SU-DHL-6 (cell line): ENCODE measurements at regions not wholly inside any gene's neighbourhood (a gene's known extent, or its start where the extent isn't known, plus 50 kb on each side); places are given as distances from the start of the nearest gene placed in this dataset.

Source experiments
- H2AFZ ChIP-seq: fragments of 200-600 bp; sonication (generic); 2 replicates; pipeline ENCODE4 v1.6.1; 2014; ENCODE audit warnings: low read depth, mild to moderate bottlenecking, moderate library complexity, mixed read lengths, antibody characterized with exemption, low read length; ENCODE audit not compliant: severe bottlenecking
- H3F3A ChIP-seq: fragments of 200-600 bp; shearing (Covaris generic); 2 replicates; pipeline ENCODE4 v1.6.0; 2016; ENCODE audit warnings: antibody characterized with exemption, mild to moderate bottlenecking; ENCODE audit not compliant: insufficient read depth
- H3K27ac ChIP-seq: fragments of 200-600 bp; sonication (generic); 2 replicates; pipeline ENCODE4 v1.5.1; 2016; ENCODE audit warnings: low read depth, mild to moderate bottlenecking, low read length, moderate library complexity, mixed read lengths
- H3K27me3 ChIP-seq: fragments of 200-600 bp; sonication (generic), shearing (Covaris generic); 2 replicates; pipeline ENCODE4 v1.6.0; 2014; ENCODE audit warnings: mild to moderate bottlenecking, low read length
- H3K36me3 ChIP-seq: fragments of 200-600 bp; sonication (generic); 2 replicates; pipeline ENCODE4 v1.6.1; 2014; ENCODE audit warnings: mild to moderate bottlenecking, low read length, mixed read lengths
- H3K4me2 ChIP-seq: fragments of 300-600, 200-600 bp; shearing (Covaris generic), sonication (generic); 2 replicates; pipeline ENCODE4 v1.6.0; 2014; ENCODE audit warnings: low read length, low read depth, mild to moderate bottlenecking; ENCODE audit not compliant: poor library complexity, severe bottlenecking
- H3K4me3 ChIP-seq: fragments of 200-600 bp; sonication (generic); 2 replicates; pipeline ENCODE4 v1.5.1; 2014; ENCODE audit warnings: antibody characterized with exemption, low read length, mild to moderate bottlenecking, mixed read lengths; ENCODE audit not compliant: insufficient read depth, poor library complexity, severe bottlenecking
- H3K79me2 ChIP-seq: fragments of 200-600 bp; sonication (generic); 2 replicates; pipeline ENCODE4 v1.6.1; 2014; ENCODE audit warnings: mild to moderate bottlenecking, low read length, moderate library complexity; ENCODE audit not compliant: insufficient read depth
- H3K9ac ChIP-seq: fragments of 200-600 bp; sonication (generic); 2 replicates; pipeline ENCODE4 v1.7.0; 2014; ENCODE audit warnings: mild to moderate bottlenecking, low read length
- H3K9me2 ChIP-seq: fragments of 200-600 bp; sonication (generic); replicated peaks from 2 replicates; pipeline ENCODE4 v1.6.1; 2014; ENCODE audit warnings: low read length; ENCODE audit not compliant: insufficient read depth
- H3K9me3 ChIP-seq: fragments of 200-600 bp; sonication (generic); 2 replicates; pipeline ENCODE4 v1.6.1; 2014; ENCODE audit warnings: low read length, mixed read lengths; ENCODE audit not compliant: insufficient read depth
- H4K20me1 ChIP-seq: fragments of 200-600 bp; sonication (generic); 2 replicates; pipeline ENCODE4 v1.6.1; 2014; ENCODE audit warnings: low read depth, mild to moderate bottlenecking, antibody characterized with exemption, low read length, moderate library complexity, mixed read lengths
- CTCF ChIP-seq: fragments of 200-600 bp; sonication (generic); IDR thresholded peaks from one replicate; pipeline ENCODE4 v1.5.1; 2017; ENCODE audit warnings: antibody characterized with exemption, mild to moderate bottlenecking, low read length, moderate library complexity; ENCODE audit not compliant: insufficient read depth, poor library complexity, severe bottlenecking
- EZH2phosphoT487 ChIP-seq: fragments of 200-600 bp; sonication (generic), shearing (Covaris generic); conservative IDR thresholded peaks from 2 replicates; pipeline ENCODE4 v1.6.1; 2018; ENCODE audit warnings: mild to moderate bottlenecking, antibody characterized with exemption, low read length, moderate library complexity, mixed read lengths

GRCh38 chr6:23414051-23414445 lies 712.0 kb upstream of the NRSN1 start:
- Histone ChIP-seq H3K27ac (no peak overlapping the region), H3K4me3 (no peak overlapping the region), H4K20me1 (no peaks in the 10 kb centered on the region), H3K9ac (no peak overlapping the region), H3F3A (no peaks in the 10 kb centered on the region), H3K36me3 (no peaks in the 10 kb centered on the region), H3K4me2 (no peak overlapping the region), H3K79me2 (no peaks in the 10 kb centered on the region), H2AFZ (no peak overlapping the region), H3K9me2 (no peaks in the 10 kb centered on the region), H3K9me3 (no peaks in the 10 kb centered on the region), H3K27me3 (no peaks in the 10 kb centered on the region)
- TF ChIP-seq EZH2phosphoT487, result no peak
- peak; percentile 18 for TF ChIP-seq CTCF

DNA sequence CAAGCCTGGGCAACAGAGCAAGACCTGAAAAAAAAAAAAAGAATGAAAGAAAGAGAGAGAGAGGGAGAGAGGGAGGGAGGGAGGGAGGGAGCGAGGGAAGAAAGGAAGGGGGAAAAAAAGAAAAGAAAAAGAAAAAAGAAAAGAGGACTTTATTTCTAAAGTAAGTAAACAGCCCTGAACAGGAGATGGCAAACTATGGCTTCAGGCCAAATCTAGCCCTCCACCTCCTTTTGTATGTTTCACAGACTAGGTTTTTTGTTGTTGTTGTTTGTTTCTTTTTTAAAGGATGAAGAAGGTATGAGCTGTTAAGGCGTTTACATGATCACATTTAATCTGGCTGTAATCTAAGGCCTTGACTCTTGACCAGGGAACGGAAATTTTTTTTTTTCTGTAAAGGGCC lies 711.1 kb upstream of the NRSN1 start:
- no peak overlapping the region for H2AFZ ChIP-seq
- no peak overlapping the region for H3K4me2 ChIP-seq
- no peak overlapping the region for H3K4me3 ChIP-seq
- no peak overlapping the region for H3K9ac ChIP-seq
- H3K9me3 ChIP-seq, result no peaks in the 10 kb centered on the region
- no peak for TF ChIP-seq EZH2phosphoT487
- no peaks in the 10 kb centered on the region for H3K79me2 ChIP-seq
- H3K27ac ChIP-seq, result no peak overlapping the region
- no peaks in the 10 kb centered on the region for H3K27me3 ChIP-seq
- H3K36me3 ChIP-seq, result no peaks in the 10 kb centered on the region
- H4K20me1 ChIP-seq, result no peaks in the 10 kb centered on the region
- no peaks in the 10 kb centered on the region for H3F3A ChIP-seq
- H3K9me2 ChIP-seq, result no peaks in the 10 kb centered on the region

GRCh38 chr6:23415819-23416427 lies 710.1 kb upstream of the NRSN1 start:
- TF ChIP-seq CTCF, result no peak
- TF ChIP-seq EZH2phosphoT487, result no peak
- Histone ChIP-seq H3K9me3 (no peaks in the 10 kb centered on the region), H3K4me2 (no peak overlapping the region), H3K79me2 (no peaks in the 10 kb centered on the region), H4K20me1 (no peaks in the 10 kb centered on the region), H3K9me2 (no peaks in the 10 kb centered on the region), H3K9ac (no peak overlapping the region), H3F3A (no peaks in the 10 kb centered on the region), H2AFZ (no peak overlapping the region), H3K27ac (no peak overlapping the region), H3K36me3 (no peaks in the 10 kb centered on the region), H3K27me3 (no peaks in the 10 kb centered on the region), H3K4me3 (no peak overlapping the region)

DNA sequence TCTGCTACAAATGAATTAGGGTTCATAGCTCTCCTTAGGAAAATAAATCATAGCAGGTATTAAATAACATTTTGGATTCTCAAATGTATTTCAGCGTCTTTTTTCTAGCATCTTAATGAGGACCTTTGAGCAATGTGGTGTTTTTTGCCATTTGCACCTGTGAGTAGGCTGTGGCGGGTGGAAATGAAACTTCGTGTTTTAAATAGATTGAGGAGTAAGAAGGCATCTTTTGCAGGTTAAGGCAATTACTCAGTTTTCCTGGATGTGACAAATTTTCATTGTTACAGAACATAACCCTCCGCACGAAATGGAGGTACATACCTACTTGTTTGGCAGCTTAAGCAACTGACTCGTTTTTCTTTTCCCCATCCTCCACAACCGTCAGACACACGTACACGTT lies 708.9 kb upstream of the NRSN1 start:
- Histone ChIP-seq H3K9me3 (no peaks in the 10 kb centered on the region), H3K4me3 (no peak overlapping the region), H3F3A (no peaks in the 10 kb centered on the region), H3K9me2 (no peaks in the 10 kb centered on the region), H3K9ac (no peak overlapping the region), H3K36me3 (no peaks in the 10 kb centered on the region), H4K20me1 (no peaks in the 10 kb centered on the region), H3K27me3 (no peaks in the 10 kb centered on the region), H3K27ac (no peak overlapping the region), H2AFZ (no peak overlapping the region), H3K79me2 (no peaks in the 10 kb centered on the region), H3K4me2 (no peak overlapping the region)
- TF ChIP-seq CTCF (no peak), EZH2phosphoT487 (no peak)
